ENCODE measurements at regions not wholly inside any gene's neighbourhood (a gene's known extent, or its start where the extent isn't known, plus 50 kb on each side); places are given as distances from the start of the nearest gene placed in this dataset.

DNA sequence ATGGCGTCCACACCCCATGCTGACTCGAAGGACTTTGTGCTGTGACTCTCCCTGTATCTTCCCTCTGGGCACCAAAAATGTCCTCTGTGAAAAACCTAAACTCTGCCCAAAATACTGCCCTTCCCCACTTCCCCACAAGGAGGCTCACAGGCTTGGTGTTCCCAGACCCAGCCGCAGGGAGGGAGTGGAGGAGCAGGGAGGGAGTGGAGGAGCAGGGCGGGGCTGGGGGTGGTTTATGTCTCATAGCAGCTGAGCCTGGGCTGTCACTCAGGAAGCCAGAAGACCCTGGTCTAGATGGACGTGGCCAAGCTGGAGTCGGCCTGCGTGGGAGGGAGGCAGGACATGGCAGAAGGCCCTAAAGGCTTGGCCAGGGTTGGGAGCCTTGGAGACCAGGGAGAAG is 461.7 kb downstream of the PTPRU start:
- H3K4me2 ChIP-seq: no peak overlapping the region
- TF ChIP-seq, protein P1, sequence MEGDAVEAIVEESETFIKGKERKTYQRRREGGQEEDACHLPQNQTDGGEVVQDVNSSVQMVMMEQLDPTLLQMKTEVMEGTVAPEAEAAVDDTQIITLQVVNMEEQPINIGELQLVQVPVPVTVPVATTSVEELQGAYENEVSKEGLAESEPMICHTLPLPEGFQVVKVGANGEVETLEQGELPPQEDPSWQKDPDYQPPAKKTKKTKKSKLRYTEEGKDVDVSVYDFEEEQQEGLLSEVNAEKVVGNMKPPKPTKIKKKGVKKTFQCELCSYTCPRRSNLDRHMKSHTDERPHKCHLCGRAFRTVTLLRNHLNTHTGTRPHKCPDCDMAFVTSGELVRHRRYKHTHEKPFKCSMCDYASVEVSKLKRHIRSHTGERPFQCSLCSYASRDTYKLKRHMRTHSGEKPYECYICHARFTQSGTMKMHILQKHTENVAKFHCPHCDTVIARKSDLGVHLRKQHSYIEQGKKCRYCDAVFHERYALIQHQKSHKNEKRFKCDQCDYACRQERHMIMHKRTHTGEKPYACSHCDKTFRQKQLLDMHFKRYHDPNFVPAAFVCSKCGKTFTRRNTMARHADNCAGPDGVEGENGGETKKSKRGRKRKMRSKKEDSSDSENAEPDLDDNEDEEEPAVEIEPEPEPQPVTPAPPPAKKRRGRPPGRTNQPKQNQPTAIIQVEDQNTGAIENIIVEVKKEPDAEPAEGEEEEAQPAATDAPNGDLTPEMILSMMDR (conservative IDR thresholded peaks at IDR 0.05; ENCODE audit: low read depth, low read length): 0 out of 2 replicates have a peak, but pooled peaks have one; percentile 15
- no peak overlapping the region for H3K27ac ChIP-seq
- H3K27me3 ChIP-seq (ENCODE audit: insufficient read depth, low read depth): peaks cover 5% of the 10 kb centered on the region; the same call in 1 of the 2 replicates
- H4K20me1 ChIP-seq (ENCODE audit: insufficient read depth): no peaks in the 10 kb centered on the region
- no peaks in the 10 kb centered on the region for H3K79me2 ChIP-seq (ENCODE audit: insufficient read depth, low read depth)
- H2AFZ ChIP-seq (ENCODE audit: low read depth): no peak overlapping the region
- H3K4me3 ChIP-seq (IDR thresholded peaks at IDR 0.05; ENCODE audit: insufficient read depth, low read depth, low read length): no peak overlapping the region
- H3K36me3 ChIP-seq (ENCODE audit: insufficient read depth): no peaks in the 10 kb centered on the region
- H3K9ac ChIP-seq: no peak overlapping the region
- H3K4me1 ChIP-seq (ENCODE audit: low read depth, poor library complexity, severe bottlenecking): no peaks in the 10 kb centered on the region

DNA sequence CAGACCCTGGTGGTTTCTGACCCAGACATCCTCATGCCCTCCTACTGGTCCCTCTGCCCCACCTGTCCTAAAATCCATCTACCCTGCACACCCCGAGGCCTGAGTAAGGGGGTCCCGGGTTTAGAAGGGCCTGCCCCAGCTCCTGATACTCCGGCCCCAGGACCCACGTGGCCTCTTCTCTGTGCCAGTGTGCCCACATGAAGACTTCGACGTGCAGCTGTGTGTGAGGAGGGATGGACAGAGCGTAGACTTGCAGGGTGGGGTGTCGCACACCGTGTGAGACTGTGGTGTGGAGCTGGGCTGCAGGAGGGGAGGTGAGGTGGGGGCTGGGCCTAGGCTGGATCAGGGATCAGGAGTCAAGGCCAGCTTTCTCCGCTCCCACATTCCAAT is 461.1 kb downstream of the PTPRU start:
- Histone ChIP-seq H3K79me2 (ENCODE audit: insufficient read depth, low read depth) (no peaks in the 10 kb centered on the region), H3K27me3 (ENCODE audit: insufficient read depth, low read depth) (peaks cover 7% of the 10 kb centered on the region; the same call in 1 of the 2 replicates), H3K4me3 (IDR thresholded peaks at IDR 0.05; ENCODE audit: insufficient read depth, low read depth, low read length) (no peak overlapping the region), H3K27ac (no peak overlapping the region), H3K4me2 (no peak overlapping the region), H4K20me1 (ENCODE audit: insufficient read depth) (no peaks in the 10 kb centered on the region), H3K4me1 (ENCODE audit: low read depth, poor library complexity, severe bottlenecking) (no peaks in the 10 kb centered on the region), H3K36me3 (ENCODE audit: insufficient read depth) (no peaks in the 10 kb centered on the region), H3K9ac (no peak overlapping the region), H2AFZ (ENCODE audit: low read depth) (no peak overlapping the region)
- TF ChIP-seq, protein P1 (conservative IDR thresholded peaks at IDR 0.05; ENCODE audit: low read depth, low read length): no peak

DNA sequence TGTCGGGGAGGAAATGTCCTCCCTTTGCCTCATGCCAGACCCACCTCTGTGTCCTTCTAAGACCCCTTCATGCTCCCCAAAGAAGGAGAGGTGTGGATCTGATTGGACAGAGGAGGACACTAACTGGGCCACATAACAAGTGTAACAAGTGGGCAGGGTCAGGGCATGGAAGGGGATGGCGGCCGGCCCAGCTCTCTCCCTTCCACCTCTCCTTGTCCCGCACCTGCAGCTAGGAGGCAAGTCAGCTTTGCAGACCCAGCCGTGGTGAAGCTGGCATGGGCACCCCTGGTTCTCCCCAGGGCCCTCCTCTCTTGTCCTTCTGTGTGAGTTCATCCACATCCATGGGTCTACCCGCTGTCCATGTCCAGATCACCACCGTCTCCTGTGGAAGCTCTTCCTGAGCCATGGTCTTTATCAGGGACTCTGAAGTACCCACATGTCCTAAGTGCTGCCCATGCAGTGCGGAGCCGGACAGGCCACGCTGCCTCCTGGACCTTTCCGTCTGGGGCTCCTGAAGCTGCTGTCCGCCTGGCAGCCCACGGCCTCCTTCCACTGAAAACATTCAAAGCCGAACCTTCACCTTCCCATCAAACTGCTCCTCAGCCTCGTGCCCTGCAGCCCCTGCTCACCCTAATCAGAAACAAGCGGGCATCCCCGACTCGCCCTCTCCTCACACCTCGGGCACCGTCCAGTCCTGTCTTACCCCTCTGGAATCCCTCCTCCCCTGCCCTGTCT is 460.5 kb downstream of the PTPRU start:
- TF ChIP-seq, protein P1 (conservative IDR thresholded peaks at IDR 0.05; ENCODE audit: low read depth, low read length): no peak
- Histone ChIP-seq H3K79me2 (ENCODE audit: insufficient read depth, low read depth) (no peaks in the 10 kb centered on the region), H2AFZ (ENCODE audit: low read depth) (no peak overlapping the region), H3K4me1 (ENCODE audit: low read depth, poor library complexity, severe bottlenecking) (no peaks in the 10 kb centered on the region), H3K27ac (no peak overlapping the region), H3K27me3 (ENCODE audit: insufficient read depth, low read depth) (peaks cover 12% of the 10 kb centered on the region; the same call in 1 of the 2 replicates), H3K4me2 (no peak overlapping the region), H3K36me3 (ENCODE audit: insufficient read depth) (no peaks in the 10 kb centered on the region), H4K20me1 (ENCODE audit: insufficient read depth) (no peaks in the 10 kb centered on the region), H3K9ac (no peak overlapping the region), H3K4me3 (IDR thresholded peaks at IDR 0.05; ENCODE audit: insufficient read depth, low read depth, low read length) (no peak overlapping the region)

DNA sequence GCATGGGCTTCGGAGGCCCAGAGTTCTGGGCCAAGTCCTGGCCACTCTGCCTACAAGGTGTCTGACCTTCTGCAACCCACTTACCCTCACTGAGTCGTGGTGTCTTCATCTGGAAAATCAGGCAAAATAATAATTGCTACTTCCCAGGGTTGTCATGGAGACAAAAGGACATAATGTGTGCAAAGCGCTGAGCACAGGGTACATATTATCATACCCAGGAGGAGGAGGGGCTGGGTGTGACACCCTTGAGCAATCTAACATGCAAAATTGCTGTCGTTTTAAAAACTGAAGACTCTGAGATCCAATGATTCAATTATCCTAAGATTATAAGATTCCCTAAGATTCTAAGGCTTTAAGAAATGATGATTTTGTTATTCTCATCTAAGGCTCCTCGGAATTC is 459.5 kb downstream of the PTPRU start:
- no peaks in the 10 kb centered on the region for H3K79me2 ChIP-seq (ENCODE audit: insufficient read depth, low read depth)
- TF ChIP-seq, protein P1 (conservative IDR thresholded peaks at IDR 0.05; ENCODE audit: low read depth, low read length): no peak
- no peaks in the 10 kb centered on the region for H4K20me1 ChIP-seq (ENCODE audit: insufficient read depth)
- H2AFZ ChIP-seq (ENCODE audit: low read depth): no peak overlapping the region
- H3K4me3 ChIP-seq (IDR thresholded peaks at IDR 0.05; ENCODE audit: insufficient read depth, low read depth, low read length): no peak overlapping the region
- no peak overlapping the region for H3K9ac ChIP-seq
- H3K36me3 ChIP-seq (ENCODE audit: insufficient read depth): no peaks in the 10 kb centered on the region
- peaks cover 19% of the 10 kb centered on the region; the same call in 1 of the 2 replicates for H3K27me3 ChIP-seq (ENCODE audit: insufficient read depth, low read depth)
- no peak overlapping the region for H3K27ac ChIP-seq
- no peaks in the 10 kb centered on the region for H3K4me1 ChIP-seq (ENCODE audit: low read depth, poor library complexity, severe bottlenecking)
- no peak overlapping the region for H3K4me2 ChIP-seq

All from KMS-11 (cell line).